Activated naive CD4-positive, alpha-beta T cell (primary cell): ENCODE measurements at regions not wholly inside any gene's neighbourhood (a gene's known extent, or its start where the extent isn't known, plus 50 kb on each side); places are given as distances from the start of the nearest gene placed in this dataset.
"Not testable (repeated sequence)": the region's sequence is repeated elsewhere in the genome, so short reads cannot be mapped to it uniquely, and the experiment has no call there.

Experiments used
- DNase-seq, 4 experiments: peaks; one replicate each; lab custom pipeline; 2025; lab: John Stamatoyannopoulos, UW

DNA sequence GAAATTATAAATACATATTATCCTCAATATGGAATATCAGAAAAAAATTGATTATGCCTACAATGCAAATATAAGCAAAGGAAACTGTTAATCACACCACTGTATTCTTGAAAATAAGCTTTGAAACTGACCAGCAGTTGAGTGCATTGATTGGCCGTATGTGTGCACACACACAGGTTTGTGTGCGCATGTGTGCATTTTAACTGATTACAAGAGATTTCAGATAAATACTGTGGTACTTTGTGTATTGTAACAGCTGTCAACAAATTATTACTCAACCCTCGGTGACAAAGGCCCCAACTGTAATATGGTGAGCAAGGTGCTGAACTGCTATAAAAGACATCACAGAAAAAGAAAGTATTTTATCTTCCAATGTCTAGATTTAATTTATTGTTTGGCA is 1238.9 kb upstream of the ALCAM start:
- no peak for DNase-seq

DNA sequence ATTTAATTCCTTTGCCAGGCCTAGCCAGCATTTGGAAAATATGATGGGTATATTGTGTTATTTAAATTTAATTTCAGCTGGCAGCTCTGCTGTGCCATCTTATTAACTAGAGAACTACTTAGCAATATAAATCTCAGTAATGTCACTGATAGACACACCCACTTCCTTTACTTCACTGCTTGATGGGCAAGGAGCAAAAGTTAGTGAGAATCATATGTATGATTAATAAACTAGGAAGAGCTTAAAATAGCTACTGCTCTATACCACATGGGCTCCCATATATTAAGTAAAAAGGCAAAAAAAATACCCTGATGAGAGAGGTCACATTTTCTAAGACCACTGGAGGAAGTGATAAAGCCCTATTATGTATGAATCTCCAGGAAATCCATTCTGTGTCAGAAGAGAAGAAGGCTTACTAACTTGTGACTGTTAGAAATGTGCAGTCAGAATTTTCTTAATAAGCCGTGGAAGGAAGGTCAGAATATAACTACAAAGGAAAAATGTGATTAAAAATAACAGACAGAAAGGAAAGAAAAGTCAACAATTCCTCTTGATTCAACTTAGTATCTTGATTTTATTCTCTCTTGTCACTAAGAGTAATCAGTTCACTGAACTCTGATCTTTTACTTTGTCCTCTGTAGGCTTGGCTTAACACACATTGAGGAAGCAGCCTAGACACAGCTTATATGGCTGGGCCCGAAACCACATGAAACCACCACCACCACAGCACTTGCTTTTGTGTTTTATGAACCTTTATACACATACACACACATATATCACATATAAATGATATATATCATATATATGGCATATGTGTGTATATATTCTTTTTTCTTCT is 1233.9 kb upstream of the ALCAM start:
- DNase-seq, result no peak

DNA sequence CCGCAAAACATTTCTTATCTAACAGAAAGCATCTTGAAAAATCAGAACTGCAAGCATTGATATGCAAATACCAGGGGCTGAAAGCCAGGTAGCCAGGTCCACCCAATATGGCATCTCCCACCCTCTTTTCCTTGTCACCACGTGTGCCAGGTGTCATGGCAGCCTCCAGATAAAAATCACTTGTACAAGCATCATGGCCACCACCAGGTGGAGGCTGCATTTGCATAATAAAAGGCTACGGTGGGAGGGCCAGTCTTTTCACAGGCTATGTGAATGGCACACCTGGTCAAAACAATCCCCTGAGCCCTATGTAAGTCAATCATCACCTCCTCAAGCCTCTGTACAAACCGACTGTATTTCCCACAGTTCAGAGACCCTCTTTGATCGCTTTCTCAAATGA is 1233.1 kb upstream of the ALCAM start:
- no peak for DNase-seq

DNA sequence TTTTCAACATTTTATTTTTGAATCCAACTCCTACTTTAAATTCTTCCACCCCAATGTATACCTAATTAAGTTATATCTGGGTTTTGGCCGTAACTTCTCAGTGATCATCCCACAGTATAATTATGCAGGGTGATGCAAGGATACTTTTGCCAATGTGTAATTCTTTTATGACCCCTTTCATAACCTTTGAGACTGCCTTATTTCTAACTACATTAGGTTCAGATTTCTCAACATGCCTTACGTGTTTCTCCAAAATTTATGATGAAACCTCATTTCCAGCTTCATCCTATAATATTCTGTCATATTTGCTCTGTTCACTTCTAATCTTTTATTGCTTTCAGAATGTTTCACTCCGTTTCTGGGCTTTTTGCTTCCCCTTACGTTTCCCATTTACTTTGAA is 1229.6 kb upstream of the ALCAM start:
- no peak for DNase-seq

DNA sequence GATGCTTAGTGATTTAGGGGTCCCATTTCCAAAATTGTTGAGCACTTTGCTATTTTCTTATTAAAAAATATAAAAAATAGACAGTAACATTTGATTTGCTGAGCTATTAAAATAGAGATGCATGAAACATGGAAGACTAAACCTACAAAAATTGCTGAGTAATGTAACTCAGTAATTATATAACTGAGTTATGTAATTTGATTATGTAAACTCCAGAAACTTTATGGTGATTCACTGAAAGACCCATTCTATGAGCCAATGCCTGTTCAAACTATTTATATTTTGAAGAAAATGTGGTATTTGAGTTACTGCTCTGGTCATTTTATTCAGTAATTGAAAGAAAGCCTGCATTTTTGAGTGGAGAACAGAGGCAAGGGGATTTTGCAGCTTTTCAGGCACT is 1221.5 kb upstream of the ALCAM start:
- DNase-seq, result no peak

DNA sequence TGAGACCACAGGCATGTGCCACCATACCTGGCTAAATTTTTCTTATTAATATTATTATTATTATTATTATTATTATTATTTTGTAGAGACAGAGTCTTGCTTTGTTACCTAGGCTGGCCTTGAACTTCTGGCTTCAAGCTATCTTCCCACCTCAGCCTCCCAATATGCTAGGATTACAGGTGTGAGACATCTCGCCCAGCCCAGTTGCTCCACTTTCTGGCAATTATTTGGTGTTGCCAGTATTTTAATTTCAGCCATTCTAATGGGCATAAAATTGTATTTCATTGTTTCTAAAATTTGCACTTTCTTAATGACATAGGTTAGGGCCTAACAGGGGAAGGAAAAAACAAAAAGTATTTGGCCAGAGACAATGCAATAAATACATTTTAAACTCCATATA is 1217.6 kb upstream of the ALCAM start:
- no peak for DNase-seq

DNA sequence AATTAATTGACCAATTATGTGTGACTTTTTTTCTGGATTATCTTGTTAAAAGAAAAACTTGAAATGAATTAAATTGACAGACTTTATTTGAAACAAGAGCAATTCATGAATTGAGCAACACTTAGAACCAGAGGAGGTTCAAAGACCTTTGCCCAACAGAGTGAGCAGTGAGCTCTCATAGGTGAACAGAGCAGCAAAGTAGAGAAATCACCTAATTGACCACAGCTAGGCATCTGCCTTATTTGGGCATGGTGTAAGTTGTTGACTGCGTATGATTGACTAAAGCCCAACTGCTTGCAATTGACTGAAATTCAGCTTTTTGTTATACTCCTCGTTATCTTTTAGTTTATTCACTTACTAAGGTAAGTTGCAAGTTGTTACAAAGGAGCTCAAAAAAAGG is 1216.0 kb upstream of the ALCAM start:
- DNase-seq, result no peak

DNA sequence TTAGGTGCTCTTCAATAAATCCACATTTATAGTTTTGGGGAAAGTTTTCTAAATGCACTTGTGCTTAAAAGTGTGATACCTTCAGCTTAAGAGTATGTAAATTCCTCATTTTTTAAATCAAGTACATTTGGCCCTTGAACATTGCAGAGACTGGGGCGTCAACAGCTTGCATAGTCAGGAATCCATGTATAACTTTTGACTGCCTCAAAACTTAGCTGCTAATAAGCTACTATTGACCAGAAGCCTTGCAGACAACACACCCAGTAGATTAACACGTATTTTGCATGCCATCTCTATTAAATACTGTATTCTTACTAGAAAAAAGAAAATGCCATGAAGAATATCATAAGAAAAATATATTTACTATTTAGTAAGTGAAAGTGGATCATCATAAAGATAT is 1211.8 kb upstream of the ALCAM start:
- no peak for DNase-seq

DNA sequence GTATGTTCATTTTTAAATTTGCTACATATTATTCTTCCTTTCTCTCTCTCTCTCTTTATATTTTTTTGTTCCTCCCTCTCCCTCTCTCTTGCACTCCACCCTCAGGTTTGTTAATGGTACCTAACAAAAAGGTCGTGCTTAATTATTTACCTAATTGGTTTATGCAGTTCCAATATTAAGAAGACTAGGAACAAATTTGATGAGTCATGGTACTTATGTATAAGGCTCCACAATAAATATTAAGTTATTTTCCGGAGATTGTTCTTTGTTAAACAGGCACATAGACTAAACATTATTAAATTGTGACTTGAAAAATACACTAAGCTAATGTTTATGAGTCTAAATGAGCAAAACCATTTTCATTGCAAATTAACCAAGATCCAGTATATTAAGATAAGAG is 1200.8 kb upstream of the ALCAM start:
- DNase-seq, result no peak

DNA sequence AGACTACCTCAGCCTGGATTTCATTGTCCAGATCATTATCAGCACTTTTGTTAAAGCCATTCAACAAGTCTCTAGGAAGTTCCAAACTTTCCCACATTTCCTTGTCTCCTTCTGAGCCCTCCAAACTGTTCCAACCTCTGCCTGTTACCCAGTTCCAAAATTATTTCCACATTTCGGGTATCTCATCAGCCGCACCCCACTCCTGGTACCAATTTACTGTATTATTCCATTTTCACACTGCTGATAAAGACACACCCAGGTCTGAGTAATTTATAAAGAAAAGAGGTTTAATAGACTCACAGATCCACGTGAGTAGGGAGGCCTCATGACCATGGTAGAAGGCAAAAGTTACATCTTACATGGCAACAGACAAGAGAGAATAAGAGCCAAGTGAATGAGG is 1198.3 kb upstream of the ALCAM start:
- DNase-seq, result no peak

DNA sequence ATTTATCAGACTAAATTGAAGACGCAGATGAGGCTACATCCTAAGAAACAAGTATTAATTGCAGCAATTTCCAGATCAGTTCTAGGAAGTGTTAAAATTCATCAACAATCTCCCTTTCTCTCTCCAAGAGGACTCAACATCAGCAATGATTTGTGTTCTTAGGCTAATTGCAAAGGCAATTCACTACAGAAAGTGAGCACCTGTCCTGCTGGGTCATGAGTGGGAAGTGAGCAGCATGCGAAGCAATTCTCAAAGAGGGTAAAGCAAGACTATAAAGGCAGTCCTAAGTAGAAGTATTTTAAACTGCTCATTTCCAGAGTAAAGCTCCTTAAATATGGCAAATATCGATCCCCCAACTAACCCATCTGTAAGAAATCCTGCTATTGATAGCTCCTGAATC is 1191.0 kb upstream of the ALCAM start:
- no peak for DNase-seq

DNA sequence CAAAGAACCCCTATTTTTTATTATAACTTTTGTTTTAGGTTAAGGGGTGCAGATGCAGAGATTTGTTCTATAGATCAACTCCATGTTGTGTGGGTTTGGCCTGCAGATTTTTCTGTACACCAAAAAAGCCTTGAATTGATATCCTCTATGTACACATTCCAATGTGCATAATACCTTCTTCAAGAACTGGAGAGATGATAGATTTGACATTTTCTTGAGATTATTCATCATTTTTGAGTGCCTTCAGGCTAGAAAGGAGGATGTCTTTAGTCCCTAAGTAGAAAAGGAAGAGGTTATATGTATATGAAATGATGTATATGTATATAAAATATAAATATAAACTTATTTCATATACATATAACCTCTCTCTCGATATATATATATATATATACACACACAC is 1190.0 kb upstream of the ALCAM start:
- no peak for DNase-seq

DNA sequence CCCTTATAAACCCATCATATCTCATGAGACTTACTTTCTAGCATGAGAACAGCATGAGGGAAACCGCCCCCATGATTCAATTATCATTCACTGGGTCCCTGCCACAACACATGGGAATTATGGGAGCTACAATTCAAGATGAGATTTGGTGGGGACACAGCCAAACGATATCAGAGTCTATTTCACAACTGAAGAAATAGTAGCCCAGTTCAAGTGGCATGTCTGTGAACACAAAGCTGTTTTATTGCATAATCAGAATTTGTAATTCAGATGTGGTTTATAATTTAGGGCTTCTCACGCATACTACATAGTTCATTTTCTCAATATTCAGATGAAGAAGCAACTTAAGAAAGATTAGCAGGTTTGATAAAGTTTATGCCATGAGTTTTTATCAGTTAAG is 1188.0 kb upstream of the ALCAM start:
- no peak for DNase-seq

DNA sequence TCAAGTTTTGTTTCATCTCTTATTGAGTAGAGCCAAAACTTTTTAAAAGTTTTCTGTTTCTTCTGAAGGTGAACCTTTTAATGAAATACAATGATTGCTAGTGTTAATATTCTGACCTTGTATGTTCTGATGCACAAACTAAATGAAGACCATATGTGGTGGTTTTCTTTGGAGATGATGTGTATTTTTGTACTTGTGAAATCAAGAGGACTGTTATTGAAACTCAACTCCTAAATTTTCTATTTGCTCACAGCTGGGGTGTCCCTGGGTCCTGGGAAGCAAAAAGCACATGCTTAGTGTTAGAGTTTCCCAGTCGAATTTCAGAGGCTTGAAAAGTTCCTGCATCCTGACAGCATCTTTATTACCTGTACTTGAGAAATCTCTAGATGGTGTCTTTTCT is 1185.8 kb upstream of the ALCAM start:
- DNase-seq, result no peak

DNA sequence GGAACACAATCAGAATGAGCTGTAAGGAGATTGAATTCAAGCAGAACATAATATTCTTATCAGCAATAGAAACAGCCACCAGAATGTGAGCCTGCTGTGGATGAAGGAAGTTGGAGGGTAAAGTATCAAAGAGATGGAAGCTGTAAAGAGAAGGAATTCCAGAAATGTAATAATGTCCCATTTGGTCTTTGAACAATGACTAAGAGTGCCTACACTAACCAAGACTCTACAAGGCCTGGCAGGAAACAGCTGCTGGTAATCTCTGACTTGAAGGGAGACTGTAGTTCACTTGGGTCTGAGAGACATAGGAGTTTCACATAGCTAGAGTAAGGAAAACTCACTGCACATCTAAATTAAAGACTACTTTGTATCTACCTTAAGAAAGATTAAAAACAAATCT is 1176.0 kb upstream of the ALCAM start:
- no peak for DNase-seq

DNA sequence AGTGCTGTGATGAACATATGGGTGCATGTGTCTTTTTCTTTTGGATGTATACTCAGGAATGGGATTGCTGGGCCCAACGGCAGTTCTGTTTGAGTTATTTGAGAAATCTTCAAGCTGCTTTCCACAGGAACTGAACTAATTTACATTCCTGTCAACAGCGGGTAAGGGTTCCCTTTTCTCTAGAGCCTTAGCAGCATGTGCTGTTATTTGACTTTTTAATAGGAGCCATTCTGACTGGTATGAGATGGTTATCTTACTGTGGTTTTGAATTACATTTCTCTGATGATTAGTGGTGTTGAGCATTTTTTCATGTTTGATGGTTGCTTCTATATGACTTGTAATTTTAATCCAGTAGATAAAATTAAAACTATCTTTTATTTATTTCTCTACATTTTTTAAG is 1168.6 kb upstream of the ALCAM start:
- no peak for DNase-seq

DNA sequence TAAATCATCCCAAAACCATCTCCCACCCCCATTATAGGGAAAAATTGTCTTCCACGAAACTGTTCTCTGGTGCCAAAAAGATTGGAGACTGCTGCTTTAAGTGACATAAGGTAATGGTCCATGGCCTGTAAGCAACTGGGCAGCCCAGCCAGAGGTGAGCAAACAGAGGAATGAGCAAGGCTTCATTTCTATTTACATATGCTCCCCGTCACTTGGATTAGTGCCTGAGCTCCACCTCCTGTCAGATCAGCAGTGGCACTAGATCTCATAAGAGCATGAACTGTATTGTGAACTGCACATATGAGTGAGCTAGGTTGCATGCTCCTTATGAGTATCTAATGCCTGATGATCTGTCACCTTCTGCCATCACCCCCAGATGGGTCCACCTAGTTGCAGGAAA is 1159.8 kb upstream of the ALCAM start:
- DNase-seq, result no peak

DNA sequence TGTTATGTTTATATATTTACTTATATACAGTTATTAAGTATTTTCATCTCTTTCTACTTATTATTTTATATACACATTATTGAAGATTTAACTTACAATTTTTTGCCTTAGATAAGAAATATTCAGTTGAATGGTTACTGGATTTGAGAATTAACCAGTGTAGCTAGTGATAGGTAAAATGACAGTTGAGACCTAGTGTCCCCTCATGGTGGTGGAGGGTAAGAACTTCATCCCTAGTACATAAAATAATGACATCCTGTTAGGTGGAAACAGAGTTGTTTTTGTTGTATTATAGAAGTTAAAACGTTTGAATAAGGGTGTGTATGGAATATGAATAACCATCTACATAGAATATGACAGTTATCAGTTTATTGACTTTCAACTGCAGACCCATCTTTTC is 1152.4 kb upstream of the ALCAM start:
- DNase-seq, result no peak

DNA sequence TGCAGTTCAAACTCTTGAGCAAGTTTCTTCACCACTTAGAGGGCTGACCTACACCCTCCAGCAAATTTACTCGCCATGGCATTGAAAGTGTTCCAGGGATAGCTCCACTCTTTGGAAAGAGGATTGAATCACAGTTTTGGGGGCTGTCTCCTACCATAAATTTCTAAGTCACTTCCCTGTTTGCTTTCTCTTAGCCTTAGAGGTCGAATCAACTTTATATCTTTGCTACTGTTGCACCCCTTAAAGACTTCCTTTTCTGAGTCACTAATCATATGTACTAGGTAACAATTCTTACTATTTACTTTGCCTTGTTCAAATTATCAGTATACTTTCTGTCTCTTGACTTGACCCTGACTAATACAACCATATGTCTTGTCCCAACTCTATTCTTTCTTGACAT is 1151.8 kb upstream of the ALCAM start:
- DNase-seq, result no peak

DNA sequence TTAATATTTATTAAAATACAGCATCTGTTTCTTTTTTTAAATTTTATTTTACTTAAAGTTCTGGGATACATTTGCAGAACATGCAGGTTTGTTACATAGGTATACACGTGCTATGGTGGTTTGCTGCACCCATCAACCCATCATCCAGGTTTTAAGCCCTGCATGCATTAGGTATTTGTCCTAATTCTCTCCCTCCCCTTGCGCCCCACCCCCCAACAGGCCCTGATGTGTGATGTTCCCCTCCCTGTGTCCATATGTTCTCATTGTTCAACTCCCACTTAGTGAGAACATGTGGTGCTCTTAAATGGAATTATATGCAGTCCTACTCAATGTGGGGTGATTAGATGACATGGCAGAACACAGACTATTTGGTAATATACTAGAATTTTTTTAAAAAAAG is 1147.7 kb upstream of the ALCAM start:
- not testable (repeated sequence) for DNase-seq

DNA sequence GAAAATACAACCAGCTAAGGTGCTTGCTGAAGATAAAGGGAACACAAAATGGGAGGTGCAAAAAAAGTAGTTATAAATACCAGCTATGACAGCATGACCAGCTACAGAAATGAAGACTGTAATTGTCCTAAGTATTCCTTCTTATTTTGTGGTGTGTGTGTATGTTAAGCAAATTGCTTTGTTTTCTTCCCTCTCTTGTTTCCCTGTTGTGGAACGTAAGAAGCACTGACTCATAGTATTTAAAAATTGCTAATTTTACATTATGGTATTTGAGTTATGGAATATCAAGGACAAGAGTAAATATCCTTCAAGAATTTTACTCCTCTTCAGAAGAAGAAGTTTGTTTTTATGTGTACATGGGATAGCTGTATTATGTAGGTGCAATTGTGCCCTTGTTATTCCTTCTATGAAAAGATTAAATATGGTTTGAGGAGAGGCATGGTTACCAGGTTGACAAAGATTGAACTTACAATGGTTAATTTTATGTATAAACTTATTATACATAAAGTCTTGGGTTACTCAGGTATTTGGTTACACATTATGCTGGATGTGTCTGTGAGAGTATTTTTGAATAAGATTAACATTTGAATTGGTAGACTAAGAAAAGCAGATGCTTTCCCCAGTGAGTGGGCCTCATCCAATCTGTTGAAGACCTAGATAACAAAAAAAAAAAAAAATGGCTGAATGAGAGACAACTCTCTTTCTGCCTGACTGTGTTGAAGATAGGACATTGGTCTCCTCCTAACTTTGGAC is 1132.1 kb upstream of the ALCAM start:
- DNase-seq, result no peak

DNA sequence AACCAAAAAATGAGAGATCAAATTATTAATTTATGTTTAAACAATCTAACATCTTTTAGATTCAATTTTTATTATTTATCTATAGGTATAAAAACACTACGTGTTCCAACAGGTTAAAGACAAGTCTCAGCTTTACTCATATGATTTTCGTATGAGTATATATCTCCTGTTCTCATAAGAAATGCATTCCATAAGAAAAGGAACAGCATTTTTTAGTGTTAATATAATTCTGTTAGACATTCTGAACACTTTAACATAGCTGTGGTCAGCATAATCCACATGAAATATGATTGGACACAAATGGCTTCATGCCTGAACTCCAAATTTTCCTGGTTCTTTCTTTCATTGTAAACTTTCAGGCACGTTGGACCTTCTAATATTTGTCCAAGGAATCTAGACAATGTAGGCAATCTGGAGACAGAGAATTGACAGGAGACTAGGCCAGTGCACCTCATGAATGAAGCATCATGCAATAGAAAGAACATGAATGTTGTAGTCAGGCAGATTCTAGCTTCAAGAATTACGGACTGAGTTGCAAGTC is 1122.0 kb upstream of the ALCAM start:
- no peak for DNase-seq

DNA sequence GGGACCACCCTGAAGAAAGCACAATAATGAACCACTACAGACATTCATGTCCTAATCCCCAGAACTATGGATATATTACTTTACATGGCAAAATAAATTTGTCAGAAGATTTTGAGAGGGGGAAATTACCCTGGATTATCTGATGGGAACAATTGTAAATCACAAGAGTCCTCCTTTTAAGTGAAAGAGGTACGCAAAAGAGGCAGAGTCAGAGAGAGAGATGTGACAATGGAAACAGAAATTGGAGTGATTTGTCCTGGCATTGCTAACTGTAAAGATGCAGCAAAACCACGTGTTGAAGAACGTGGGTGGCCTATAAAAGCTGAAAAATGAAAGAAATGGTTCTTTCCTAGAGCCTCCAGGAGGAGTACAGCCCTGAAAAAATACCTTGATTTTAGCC is 1121.4 kb upstream of the ALCAM start:
- DNase-seq, result no peak
